Uterus (tissue), 3 donors: ENCODE measurements at regions not wholly inside any gene's neighbourhood (a gene's known extent, or its start where the extent isn't known, plus 50 kb on each side); places are given as distances from the start of the nearest gene placed in this dataset.
"Not testable (repeated sequence)": the region's sequence is repeated elsewhere in the genome, so short reads cannot be mapped to it uniquely, and the experiment has no call there.

Experiments
- DNase-seq, 2 donors: peaks; one replicate each; pipeline ENCODE4 v3.0.0-alpha.2; 2019 to 2020
- H3K27ac ChIP-seq, 2 donors: fragments of 200-600 bp; sonication (generic); 1 replicate in 1 of 2; 2 replicates in 1 of 2; pipeline ENCODE4 v1.5.1; 2016 to 2018
- H3K27me3 ChIP-seq, 2 donors: fragments of 200-600 bp; sonication (generic); one replicate each; pipeline ENCODE4 v1.5.1; 2018 to 2019; ENCODE audit warnings: control low read depth in 1 of 2
- H3K36me3 ChIP-seq, 2 donors: fragments of 200-600 bp; sonication (generic); one replicate each; pipeline ENCODE4 v1.5.1; 2019; ENCODE audit warnings: control low read depth in 1 of 2
- H3K4me1 ChIP-seq, 2 donors: fragments of 200-600 bp; sonication (generic); one replicate each; pipeline ENCODE4 v1.5.1; 2018 to 2019; ENCODE audit warnings: control low read depth in 1 of 2
- H3K4me3 ChIP-seq, 2 donors: fragments of 200-600 bp; sonication (generic); 1 replicate in 1 of 2; 2 replicates in 1 of 2; pipeline ENCODE4 v1.5.1; 2018 to 2019; ENCODE audit warnings: mild to moderate bottlenecking in 1 of 2
- H3K9me3 ChIP-seq, 2 donors: fragments of 200-600 bp; sonication (generic); one replicate each; pipeline ENCODE4 v1.5.1; 2019; ENCODE audit warnings: control low read depth in 1 of 2
- POLR2A ChIP-seq, 2 donors: fragments of 450-650 bp; IDR thresholded peaks; one replicate each; pipeline ENCODE4 v1.6.1; 2016; ENCODE audit warnings: antibody characterized with exemption in 2 of 2, mild to moderate bottlenecking in 1 of 2, moderate library complexity in 1 of 2
- intact Hi-C: fragments of 100-400 bp; cut with DNase I; formaldehyde crosslinking; loops from one replicate; pipeline ENCODE4 v1.15.1; 2023; ENCODE audit warnings: low total_unique reads
- TF ChIP-seq, protein P1 (sequence below), 4 experiments: fragments of 200-600 bp in 2 of 4; fragments of 450-650 bp in 2 of 4; sonication (generic) in 2 of 4; IDR thresholded peaks; one replicate each; pipeline ENCODE4 v1.5.1; 2016 to 2019; ENCODE audit warnings: antibody characterized with exemption in 4 of 4, mild to moderate bottlenecking in 2 of 4, moderate library complexity in 1 of 4
- donor health status: DM: yes; HTN: yes; CAD: no.

DNA sequence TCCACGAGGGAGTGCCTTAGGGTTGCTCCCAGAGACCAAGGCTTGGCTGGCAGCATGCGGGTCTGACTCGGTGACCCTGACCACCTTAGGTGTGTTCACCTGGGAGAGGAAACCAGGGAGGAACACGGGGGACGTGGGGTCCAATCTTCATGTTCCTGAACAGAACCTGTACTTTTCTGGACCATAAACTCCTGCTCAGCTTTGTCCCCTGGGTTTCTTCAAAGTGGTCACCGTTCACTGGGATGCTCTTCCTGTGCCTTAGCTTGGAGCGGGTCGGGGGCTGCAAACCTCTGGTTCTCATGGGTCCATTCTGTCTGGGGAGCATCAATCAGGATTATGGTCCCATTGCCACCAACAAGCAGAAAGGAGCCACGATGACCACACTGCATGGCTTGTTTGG, 333.5 kb downstream of the QKI start:
- TF ChIP-seq POLR2A (IDR thresholded peaks at IDR 0.05), result no peak
- TF ChIP-seq, protein P1, sequence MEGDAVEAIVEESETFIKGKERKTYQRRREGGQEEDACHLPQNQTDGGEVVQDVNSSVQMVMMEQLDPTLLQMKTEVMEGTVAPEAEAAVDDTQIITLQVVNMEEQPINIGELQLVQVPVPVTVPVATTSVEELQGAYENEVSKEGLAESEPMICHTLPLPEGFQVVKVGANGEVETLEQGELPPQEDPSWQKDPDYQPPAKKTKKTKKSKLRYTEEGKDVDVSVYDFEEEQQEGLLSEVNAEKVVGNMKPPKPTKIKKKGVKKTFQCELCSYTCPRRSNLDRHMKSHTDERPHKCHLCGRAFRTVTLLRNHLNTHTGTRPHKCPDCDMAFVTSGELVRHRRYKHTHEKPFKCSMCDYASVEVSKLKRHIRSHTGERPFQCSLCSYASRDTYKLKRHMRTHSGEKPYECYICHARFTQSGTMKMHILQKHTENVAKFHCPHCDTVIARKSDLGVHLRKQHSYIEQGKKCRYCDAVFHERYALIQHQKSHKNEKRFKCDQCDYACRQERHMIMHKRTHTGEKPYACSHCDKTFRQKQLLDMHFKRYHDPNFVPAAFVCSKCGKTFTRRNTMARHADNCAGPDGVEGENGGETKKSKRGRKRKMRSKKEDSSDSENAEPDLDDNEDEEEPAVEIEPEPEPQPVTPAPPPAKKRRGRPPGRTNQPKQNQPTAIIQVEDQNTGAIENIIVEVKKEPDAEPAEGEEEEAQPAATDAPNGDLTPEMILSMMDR (IDR thresholded peaks at IDR 0.05), result no peak
- Histone ChIP-seq H3K36me3 (no peaks in the 10 kb centered on the region), H3K9me3 (no peaks in the 10 kb centered on the region), H3K4me3 (no peak overlapping the region), H3K4me1 (no peaks in the 10 kb centered on the region), H3K27ac (no peak overlapping the region), H3K27me3 (no peaks in the 10 kb centered on the region)
- no peak for DNase-seq
- intact Hi-C loops, result no loop called here

DNA sequence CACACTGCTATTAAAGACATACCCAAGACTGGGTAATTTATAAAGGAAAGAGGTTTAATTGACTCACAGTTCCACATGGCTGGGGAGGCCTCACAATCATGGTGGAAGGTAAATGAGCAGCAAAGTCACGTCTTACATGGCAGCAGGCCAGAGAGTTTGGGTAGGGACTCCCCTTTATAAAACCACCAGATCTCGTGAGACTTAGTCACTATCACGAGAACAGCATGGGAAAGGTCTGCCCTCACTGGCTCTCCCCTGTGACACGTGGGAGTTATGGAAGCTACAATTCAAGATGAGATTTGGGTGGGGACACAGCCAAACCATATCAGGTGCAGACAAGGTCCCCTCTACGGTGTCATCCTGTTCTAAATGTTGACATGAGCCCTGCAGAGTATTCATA, 332.5 kb downstream of the QKI start:
- intact Hi-C loops, H3K9me3 ChIP-seq, H3K4me1 ChIP-seq, DNase-seq, H3K27ac ChIP-seq, H3K27me3 ChIP-seq, H3K4me3 ChIP-seq, H3K36me3 ChIP-seq: not testable (repeated sequence)

DNA sequence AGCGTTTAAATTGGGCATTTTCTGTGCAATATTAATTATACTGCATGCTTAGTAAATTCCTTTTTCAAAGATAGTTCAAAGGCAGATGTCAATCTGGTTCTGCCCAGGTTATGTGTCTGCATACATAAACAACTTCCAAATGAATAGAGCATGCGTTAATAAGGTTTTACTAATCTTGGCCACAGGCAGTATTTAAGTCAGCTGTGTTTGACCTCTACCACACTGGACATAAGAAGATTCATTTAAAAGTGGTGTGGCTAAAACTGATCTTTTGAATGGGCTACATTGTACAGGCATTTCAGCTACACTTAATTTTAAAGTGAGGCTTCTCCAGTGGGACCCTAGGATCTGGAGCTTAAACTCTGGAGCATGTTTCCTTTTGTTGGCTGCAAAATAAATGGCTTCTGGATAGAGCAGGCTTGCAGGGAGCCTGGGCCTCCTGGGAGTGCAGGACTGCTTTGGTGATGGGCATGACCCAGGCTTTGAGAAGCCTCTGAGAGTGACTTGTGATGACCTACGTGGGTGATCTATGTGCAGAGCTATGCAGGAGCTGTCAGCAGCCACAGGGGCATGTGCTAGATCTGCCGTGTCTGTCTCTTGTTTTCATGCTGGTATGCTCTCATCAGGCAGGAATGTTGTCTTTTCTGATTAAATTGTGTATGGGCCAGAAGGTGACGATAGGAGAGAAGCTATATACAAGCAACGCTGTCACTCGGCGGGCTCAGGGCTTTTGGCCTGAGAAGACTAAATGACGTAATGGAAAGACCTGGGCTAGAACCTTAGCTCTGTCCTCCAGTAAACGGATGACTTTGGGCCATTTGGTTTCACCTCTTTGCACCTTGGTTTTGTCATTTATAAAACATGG, 331.2 kb downstream of the QKI start:
- DNase-seq, result no peak
- H3K27me3 ChIP-seq, result no peaks in the 10 kb centered on the region
- TF ChIP-seq POLR2A (IDR thresholded peaks at IDR 0.05), result no peak
- TF ChIP-seq, protein P1 (IDR thresholded peaks at IDR 0.05), result no peak
- intact Hi-C loops, result no loop called here
- no peak overlapping the region for H3K4me3 ChIP-seq
- H3K9me3 ChIP-seq, result no peaks in the 10 kb centered on the region
- no peaks in the 10 kb centered on the region for H3K4me1 ChIP-seq
- H3K27ac ChIP-seq, result no peak overlapping the region
- H3K36me3 ChIP-seq, result no peaks in the 10 kb centered on the region

DNA sequence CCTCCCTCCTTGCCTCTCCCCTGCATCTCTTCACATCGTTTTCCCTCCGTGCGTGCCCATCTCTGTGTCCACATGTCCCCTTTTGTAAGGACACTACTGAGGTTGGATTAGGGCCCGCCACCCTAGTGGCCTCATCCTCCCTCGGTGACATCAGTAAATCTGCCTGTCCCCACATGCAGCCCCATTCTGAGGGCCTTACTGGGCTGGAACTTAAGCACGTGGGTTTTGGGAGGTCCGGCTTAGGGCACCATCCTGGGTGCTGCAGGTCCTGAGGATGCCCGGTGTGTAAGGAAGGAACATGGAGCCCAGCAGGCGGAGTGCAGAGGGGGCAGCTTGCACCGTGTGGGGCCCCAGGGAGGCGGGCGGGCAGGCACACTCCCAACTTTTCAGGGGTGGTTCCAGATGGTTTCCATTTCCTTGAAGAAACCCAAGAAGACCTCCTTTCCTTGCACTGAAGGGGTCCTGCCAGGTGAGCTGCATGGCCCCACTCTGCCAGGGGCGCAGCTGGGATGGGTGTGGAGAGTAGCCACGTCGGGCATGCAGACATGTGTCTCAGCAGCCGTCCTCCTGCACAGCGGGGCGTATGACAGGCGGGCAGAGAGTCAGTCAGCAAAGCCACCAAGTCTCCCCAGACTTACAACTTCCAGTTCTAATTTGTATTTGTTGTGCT, 329.9 kb downstream of the QKI start:
- Histone ChIP-seq H3K36me3 (no peaks in the 10 kb centered on the region), H3K9me3 (no peaks in the 10 kb centered on the region), H3K27ac (no peak overlapping the region), H3K4me1 (no peaks in the 10 kb centered on the region), H3K27me3 (no peaks in the 10 kb centered on the region), H3K4me3 (no peak overlapping the region)
- no peak for TF ChIP-seq POLR2A (IDR thresholded peaks at IDR 0.05)
- TF ChIP-seq, protein P1 (IDR thresholded peaks at IDR 0.05), result no peak
- no peak for DNase-seq
- intact Hi-C loops, result no loop called here

DNA sequence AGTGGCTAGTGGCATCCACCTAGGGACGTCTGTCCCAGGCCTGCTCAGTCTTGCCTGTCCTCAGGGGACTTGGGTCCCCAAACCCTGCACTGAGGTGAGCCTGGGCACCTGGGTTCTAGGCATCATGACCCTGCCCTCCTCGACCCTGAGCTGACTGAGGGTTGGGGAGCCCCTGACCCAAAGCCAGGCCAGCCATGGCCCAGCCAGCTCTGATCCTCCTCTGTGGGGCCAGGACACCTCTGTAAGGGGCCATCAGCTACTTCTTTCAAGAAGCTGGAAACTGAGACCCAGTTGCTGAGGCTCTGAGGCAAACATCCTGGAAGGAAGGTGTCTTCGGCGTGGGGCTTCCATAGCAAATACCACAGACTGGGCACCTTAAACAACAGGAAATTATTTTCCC, 329.3 kb downstream of the QKI start:
- Histone ChIP-seq H3K27me3 (no peaks in the 10 kb centered on the region), H3K9me3 (no peaks in the 10 kb centered on the region), H3K4me1 (no peaks in the 10 kb centered on the region), H3K4me3 (no peak overlapping the region), H3K36me3 (no peaks in the 10 kb centered on the region), H3K27ac (no peak overlapping the region)
- DNase-seq, result no peak
- intact Hi-C loops, result no loop called here
- TF ChIP-seq, protein P1 (IDR thresholded peaks at IDR 0.05), result no peak
- TF ChIP-seq POLR2A (IDR thresholded peaks at IDR 0.05), result no peak
